GM19452 (cell line): ENCODE measurements at regions not wholly inside any gene's neighbourhood (a gene's known extent, or its start where the extent isn't known, plus 50 kb on each side); places are given as distances from the start of the nearest gene placed in this dataset.

Experiments
- ATAC-seq: cut with Tn5 transposase; IDR thresholded peaks from one replicate; pipeline ENCODE4 v1.9.1; 2021; ENCODE audit not compliant: unreplicated experiment

DNA sequence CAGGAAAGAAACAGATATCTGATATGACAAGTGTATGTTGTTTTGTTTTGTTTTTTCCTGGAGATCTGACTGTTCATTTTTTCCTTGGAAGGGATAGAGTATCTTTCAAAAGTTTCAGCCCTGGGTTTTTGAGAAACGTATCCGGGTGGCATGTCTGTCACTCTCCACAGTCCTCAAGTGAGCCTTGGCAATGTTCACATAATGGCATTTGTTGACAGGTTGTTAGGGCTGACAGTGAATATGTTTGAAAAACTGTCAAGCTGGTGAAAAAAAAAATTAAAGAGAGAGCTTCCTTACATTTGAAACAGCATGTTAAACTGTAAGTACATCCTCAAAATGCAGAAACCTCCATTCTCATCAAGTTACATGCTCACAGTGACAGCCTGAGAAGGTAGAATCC, 113.0 kb upstream of the DYNLRB2 start:
- ATAC-seq, result no peak

DNA sequence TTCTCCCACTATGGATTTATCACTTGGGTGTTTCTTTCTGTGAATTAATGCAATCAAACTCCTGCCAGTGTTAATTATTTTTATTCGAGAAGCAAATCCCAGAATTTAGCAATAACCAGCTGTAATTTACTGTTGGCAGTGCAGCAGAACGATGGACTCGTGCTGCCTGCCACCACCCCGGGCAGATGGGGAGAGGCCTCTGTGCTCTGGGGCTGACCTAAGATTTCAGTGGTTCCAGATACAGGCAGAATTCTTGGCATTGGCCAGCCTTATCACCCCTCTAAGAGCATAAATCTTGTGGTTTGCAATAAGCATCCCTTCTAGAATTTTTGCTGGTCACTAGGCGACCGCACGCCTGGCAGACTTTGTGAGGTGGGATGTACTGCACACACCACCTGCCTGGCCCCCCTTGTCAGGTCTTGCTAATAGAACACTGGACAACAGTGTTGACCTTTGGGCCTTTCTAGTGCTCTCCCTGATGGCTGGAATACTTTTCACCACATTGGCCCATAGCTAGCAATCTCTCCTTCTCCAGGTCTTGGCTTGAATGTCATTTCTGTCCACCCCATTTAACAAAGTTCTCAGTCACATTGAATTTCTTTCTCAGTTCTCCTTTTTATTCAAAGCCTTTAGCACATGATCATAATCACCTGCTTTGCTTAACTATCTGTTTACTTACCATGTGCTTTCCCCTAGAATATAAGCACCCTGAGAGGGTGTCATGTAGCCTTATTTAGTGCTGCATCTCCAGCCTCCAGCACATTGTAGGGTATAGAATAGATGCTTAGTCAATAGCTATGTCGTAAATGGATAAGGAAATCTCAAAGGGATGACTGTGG, 122.1 kb upstream of the DYNLRB2 start:
- no peak for ATAC-seq

DNA sequence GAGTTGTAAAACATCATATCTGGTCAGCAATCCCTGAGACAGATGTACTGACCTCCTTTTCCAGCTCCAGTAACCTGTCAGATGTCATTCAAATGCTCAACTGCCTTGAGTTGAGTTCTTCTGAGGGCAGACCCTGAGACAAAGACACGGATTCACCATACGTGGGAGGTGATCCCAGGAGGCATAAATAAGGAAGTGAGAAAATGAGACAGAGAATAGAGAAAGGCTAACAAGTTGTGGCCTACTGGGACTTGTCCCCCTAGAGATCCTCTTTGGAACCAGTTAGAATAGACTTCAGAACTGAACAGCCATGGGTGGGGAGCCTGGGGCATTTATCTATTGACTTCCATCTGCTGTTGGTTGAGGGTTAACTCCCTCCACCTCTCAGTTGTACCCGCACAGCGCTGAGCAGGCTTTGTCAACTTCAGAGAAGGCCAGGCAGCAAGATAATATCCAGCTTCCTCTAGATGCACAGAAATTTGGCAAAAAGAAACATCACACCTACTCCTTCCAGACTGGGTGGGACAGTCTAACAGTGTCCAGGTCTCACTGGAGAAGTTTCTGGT, 123.0 kb upstream of the DYNLRB2 start:
- no peak for ATAC-seq

GRCh38 chr16:80408014-80408413, 132.8 kb upstream of the DYNLRB2 start:
- ATAC-seq, result no peak

DNA sequence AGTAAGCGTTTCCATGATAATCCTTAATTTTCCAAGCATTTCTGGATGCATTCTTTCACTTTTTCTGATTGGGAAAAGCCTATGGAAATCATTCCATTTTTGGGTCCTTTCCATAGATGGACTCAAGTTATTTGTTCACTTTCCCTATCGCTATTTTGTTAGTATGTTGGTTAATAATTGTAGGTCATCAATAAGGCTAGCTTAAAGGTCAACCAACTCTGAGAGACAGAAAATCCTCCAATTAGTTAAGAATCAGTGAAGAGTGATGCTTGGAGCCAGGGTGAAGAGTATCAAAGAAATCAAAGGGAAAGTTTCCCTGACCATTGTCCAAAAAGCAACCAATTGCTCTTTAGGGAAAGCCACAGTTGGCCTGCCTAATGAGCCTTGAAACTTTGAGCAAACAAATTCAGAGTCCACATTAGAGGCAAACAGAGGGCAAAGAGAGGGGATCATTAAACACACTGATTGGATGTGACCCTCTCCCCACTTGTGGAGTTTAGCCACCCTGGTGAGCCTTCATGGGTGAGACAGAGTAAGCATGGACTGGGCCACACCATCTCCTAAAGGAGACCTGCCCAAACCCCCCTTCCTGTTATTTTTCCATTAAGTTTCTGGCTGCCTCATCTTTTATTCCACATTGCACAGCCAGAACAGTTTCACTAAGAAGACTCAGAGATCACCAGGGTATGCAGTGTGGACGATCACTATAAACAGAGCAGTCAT, 133.4 kb upstream of the DYNLRB2 start:
- ATAC-seq, result no peak

- ATAC-seq, result no peak
These were observed 135.9 kb upstream of the DYNLRB2 start for GRCh38 chr16:80404847-80405246.

DNA sequence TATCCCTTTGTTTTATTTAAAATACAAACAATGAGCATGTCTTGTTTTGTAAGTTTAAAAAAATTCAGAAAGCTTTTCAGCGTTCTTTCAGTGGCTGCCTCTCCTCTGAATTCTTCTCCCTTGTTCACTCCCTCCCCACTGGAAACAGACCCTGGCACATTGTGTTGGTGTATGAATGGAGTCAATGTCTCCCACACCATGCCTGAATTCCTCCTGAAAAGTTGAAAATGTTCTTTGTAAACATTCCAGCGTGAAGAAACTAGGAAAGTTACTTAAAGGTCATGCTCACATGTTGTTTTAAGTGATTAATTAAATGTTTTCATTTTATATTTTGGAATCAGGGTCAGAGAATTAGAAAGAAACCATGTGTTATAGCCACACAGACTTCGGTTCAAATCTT, 136.9 kb upstream of the DYNLRB2 start:
- ATAC-seq, result no peak

DNA sequence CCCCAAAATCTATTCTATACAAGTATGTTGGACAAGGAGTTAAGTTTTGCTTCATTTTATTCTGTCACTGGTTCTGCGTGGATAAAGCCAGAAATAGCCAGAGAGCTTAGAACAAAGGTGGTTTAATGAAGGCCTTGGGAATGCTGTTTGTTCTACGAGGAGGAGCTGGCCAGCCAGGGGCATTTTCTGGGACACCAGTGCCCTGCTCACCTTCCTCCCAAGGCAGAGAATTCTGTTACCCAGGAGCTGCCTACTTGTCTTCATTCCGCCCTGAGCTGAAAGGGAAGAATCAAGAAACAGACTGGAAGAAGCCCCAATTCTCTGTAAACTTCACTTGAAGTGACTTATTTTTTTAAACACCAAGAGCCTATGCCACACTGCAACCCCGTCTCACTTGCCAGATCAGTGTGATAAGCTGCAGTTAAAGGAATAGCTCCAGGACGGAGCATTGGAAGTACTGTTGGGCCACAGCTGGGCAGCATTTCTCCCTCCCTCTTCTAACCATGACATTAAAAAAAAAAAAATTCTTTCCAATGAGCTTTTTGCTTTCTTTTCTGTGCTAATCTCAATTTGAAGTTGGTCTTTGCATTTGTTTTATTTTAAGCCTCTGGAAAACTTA, 149.8 kb upstream of the DYNLRB2 start:
- ATAC-seq, result no peak

GRCh38 chr16:80390046-80390445, 150.7 kb upstream of the DYNLRB2 start:
- no peak for ATAC-seq

GRCh38 chr16:80389338-80389737, 151.5 kb upstream of the DYNLRB2 start:
- ATAC-seq, result no peak

DNA sequence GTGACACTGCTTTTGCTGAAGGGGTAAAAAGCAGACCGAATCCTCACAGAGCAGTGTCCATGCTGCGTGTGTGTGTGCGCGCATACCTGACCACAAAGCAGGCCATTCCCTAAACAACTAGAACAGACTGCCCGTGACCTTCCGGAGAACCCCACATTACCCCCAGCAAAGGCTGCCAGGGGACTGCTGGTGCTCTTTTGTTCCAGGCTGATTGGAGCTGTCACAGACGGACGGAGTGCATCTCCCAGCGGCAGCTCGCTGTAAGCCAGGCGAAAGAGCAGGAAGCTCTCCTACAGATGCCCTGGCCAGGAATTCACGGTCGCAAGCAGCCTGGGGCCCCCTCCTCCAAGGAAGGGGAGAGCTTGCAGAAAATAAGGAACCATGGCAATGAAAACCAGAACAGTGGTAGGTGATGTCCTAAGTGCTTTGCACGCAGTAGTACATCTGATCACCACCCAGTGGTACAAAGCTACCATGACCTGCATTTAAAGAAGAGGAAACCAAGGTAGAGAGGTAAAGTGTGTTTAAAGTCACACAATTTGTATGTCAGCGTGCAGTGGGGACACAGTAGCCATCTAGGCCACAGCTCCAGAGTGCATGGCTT, 153.4 kb upstream of the DYNLRB2 start:
- no peak for ATAC-seq

GRCh38 chr16:80384862-80385261, 155.9 kb upstream of the DYNLRB2 start:
- no peak for ATAC-seq

- ATAC-seq, result no peak
These were observed 160.3 kb upstream of the DYNLRB2 start for GRCh38 chr16:80380514-80380913.

DNA sequence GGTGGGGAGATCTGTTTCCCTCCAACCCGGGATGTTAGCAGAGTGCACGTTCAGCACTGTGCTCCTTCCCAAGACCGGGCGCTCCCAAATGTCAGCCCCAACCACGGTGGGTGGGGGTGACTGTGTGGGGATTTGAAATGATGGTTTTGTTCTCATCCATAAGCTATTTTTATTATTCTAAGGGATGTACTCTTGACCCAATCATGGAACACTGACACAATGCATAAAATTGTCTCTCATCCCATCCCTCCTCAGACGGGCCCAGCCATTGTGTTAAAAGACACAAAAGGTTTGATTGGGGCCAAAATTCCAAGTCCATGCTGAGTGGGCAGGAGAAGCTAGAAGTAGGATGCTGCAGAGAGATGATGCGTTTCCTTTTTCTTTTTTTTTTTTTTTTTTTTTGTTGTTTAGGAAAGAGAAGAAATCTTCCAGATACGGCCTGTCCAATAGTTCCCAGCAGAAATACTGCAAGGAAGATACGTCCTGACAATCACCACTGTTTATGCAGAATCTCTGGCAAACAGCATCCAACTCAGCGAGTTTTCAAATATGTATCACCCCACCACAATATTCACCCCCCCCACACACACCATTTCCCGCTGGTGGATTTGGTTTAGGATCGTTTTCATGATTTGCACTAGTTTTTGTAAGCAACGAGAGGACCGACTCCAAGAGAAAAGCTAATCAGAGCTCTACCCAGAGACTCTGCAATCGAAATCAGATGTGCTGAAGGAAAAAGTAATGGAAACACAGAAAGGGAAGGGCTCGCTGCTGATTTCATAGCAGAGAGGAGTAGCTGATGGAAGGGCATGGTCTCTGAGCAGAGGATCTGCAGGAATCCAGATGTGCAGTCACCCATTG, 163.5 kb upstream of the DYNLRB2 start:
- ATAC-seq, result no peak

- ATAC-seq, result no peak
These were observed 164.8 kb upstream of the DYNLRB2 start for GRCh38 chr16:80375973-80376372.

GRCh38 chr16:80375513-80375912, 165.3 kb upstream of the DYNLRB2 start:
- no peak for ATAC-seq

GRCh38 chr16:80372341-80372740, 168.5 kb upstream of the DYNLRB2 start:
- no peak for ATAC-seq

DNA sequence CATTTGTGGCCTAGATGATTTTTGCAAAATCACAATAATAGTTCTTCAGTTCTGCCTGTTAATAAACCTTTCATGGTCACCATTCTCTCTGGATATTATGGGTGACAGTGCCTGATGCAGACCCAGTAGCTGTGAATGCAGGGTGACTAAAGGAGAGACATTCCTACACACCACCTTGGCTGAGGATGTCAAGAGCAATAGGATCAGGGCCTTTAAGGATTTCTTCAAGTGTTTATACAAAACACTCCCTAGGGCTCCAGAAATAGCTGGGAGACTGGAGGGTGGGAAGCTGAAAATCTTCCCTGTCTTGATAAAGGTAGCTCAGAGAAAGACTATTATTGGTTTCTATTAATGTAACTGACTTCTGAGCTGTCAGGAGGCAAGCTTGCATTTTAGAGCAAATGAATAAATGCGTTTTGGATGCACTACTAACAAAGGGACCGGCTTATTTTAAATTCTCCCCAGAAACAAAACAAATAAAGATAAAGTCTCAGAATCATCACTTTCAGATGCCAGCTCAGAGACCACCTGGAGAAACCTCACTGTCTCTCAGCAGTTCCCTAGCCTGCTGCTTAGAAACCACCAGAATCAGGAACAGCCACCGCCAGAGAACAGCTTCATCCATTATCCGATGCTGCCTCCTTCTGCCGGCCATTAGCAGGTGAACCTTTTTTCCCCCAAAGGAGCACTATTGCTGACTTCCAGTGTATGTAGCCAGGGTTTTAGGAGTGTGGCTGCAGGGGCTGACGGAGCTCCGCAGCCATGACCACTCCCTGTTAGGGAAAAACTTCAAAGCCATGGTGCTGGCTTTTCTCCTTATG, 171.4 kb upstream of the DYNLRB2 start:
- no peak for ATAC-seq

DNA sequence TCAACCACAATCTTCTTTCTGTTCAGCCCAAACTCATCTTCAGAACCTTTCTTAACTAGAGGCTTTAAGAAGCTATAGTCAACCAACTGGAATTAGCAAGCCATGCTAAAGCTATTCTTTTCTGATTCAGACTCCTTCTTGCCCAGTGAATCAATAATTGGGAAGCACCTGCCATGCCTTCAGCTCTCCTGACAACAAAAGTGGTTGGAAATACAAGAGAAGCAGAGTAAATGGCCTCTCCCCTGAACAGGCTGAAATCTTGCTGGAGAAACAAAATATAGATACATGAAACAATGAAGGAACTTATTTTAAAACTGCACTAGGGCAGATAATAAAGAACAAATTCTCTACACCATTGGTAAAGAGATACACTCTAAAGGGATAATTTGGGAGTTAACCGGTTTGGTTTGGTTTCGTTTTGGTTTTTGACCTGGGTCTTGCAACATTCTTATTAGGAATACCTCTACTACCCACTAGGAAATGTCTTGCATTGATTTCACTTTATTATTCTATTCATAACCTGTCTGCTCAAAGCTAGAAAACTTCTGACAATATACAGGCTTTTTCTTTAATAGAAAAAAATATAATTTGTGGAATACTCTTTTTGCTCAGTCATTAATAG, 173.6 kb upstream of the DYNLRB2 start:
- ATAC-seq, result no peak
